ENCODE measurements at regions not wholly inside any gene's neighbourhood (a gene's known extent, or its start where the extent isn't known, plus 50 kb on each side); places are given as distances from the start of the nearest gene placed in this dataset.

DNA sequence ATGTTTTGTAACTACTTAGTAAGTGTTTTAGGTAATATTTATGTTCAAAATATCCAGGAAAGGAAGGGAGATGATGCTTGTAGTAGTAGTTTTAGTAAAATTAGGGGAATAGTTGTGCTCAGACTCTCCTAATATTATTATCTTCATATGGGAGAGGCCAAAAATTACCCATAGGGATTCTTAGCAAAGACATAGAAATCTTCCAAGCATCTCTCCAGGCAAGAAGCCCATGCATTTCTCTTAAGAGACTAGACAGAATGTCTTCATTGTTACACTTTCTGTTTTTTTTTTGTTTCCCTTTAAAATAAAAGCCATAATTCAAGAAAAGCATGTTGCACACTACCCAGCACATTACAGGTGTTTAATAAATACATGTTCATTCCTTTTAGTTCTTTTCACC is 180.6 kb downstream of the CYB561 start:
- H3K36me3 ChIP-seq (ENCODE audit: control insufficient read depth, insufficient read depth, low read length) = no peaks in the 10 kb centered on the region
- H3K27ac ChIP-seq = no peak overlapping the region
- TF ChIP-seq, protein P1, sequence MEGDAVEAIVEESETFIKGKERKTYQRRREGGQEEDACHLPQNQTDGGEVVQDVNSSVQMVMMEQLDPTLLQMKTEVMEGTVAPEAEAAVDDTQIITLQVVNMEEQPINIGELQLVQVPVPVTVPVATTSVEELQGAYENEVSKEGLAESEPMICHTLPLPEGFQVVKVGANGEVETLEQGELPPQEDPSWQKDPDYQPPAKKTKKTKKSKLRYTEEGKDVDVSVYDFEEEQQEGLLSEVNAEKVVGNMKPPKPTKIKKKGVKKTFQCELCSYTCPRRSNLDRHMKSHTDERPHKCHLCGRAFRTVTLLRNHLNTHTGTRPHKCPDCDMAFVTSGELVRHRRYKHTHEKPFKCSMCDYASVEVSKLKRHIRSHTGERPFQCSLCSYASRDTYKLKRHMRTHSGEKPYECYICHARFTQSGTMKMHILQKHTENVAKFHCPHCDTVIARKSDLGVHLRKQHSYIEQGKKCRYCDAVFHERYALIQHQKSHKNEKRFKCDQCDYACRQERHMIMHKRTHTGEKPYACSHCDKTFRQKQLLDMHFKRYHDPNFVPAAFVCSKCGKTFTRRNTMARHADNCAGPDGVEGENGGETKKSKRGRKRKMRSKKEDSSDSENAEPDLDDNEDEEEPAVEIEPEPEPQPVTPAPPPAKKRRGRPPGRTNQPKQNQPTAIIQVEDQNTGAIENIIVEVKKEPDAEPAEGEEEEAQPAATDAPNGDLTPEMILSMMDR (IDR thresholded peaks at IDR 0.05) = no peak
- no peaks in the 10 kb centered on the region for H3K4me1 ChIP-seq
- no peak overlapping the region for H2AFZ ChIP-seq
- peaks cover 12% of the 10 kb centered on the region for H3K79me2 ChIP-seq
- no peak overlapping the region for H3K4me3 ChIP-seq (ENCODE audit: low read depth, low read length)
- no peaks in the 10 kb centered on the region for H3K27me3 ChIP-seq (ENCODE audit: control insufficient read depth, insufficient read depth, low read length)
- no peaks in the 10 kb centered on the region for H3K9me3 ChIP-seq (ENCODE audit: control insufficient read depth, low read length)
- no peak overlapping the region for H3K9ac ChIP-seq
- H3K4me2 ChIP-seq (ENCODE audit: low read length) = no peak overlapping the region

DNA sequence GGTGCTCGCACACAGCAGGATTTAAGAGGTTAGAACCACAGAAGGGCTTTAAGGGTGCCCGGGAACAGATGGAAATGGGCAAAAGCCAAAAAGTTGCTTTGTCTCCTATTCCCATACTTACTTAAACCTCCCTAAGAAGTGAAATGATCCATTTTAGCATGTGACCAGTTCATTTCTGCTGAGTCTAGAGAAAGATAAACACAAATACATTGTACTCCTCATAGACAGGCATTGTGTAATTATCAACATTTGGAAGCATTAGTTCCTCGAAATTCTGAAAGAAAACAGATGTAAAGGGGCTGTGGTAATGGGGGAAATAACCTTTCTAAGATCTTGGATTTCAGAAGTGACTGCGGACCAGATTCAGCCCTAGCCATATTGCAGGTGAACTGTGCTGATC is 178.3 kb downstream of the CYB561 start:
- H3K36me3 ChIP-seq (ENCODE audit: control insufficient read depth, insufficient read depth, low read length) = no peaks in the 10 kb centered on the region
- H3K4me1 ChIP-seq = no peaks in the 10 kb centered on the region
- no peak overlapping the region for H2AFZ ChIP-seq
- H3K4me3 ChIP-seq (ENCODE audit: low read depth, low read length) = no peak overlapping the region
- H3K9me3 ChIP-seq (ENCODE audit: control insufficient read depth, low read length) = no peaks in the 10 kb centered on the region
- no peaks in the 10 kb centered on the region for H3K27me3 ChIP-seq (ENCODE audit: control insufficient read depth, insufficient read depth, low read length)
- TF ChIP-seq, protein P1 (IDR thresholded peaks at IDR 0.05) = no peak
- peaks cover 8% of the 10 kb centered on the region for H3K79me2 ChIP-seq
- no peak overlapping the region for H3K9ac ChIP-seq
- no peak overlapping the region for H3K27ac ChIP-seq
- H3K4me2 ChIP-seq (ENCODE audit: low read length) = no peak overlapping the region

DNA sequence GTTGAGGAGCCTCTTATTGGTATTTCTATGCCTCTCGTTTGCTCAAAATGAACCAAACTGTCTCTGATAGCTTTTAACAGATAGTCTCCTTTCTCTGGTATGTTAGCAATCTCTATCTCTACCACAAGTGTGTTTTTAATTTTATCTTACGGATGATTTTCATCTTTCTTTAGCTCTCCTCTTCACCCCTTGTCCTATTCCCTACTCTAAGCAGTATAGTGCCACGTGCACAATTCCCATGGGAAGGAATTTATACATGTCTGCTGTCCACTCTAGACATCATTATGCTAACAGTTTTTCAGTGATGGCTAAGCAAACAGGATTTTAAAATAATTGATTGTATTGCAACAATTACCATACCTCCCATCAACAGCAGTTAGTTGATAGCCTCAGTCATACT is 177.3 kb downstream of the CYB561 start:
- Histone ChIP-seq H3K4me2 (ENCODE audit: low read length) (no peak overlapping the region), H3K9me3 (ENCODE audit: control insufficient read depth, low read length) (no peaks in the 10 kb centered on the region), H2AFZ (no peak overlapping the region), H3K27me3 (ENCODE audit: control insufficient read depth, insufficient read depth, low read length) (no peaks in the 10 kb centered on the region), H3K79me2 (peaks cover 7% of the 10 kb centered on the region), H3K4me3 (ENCODE audit: low read depth, low read length) (no peak overlapping the region), H3K4me1 (no peaks in the 10 kb centered on the region), H3K36me3 (ENCODE audit: control insufficient read depth, insufficient read depth, low read length) (no peaks in the 10 kb centered on the region), H3K27ac (no peak overlapping the region), H3K9ac (no peak overlapping the region)
- TF ChIP-seq, protein P1 (IDR thresholded peaks at IDR 0.05) = no peak

DNA sequence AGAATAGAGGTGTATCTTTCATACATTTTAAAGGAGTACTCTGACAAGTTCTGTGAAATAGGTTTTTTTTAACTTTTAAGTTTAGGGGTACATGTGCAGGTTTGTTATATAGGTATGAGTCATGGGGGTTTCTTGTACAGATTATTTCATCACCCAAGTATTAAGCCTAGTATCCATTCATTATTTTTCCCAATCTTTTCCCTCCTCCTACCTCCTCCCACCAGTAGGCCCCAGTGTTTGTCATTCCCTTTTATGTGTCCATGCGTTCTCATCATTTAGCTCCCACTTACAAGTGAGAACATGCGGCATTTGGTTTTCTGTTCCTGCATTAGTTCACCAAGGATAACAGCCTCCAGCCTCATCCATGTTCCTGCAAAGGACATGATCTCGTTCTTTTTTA is 175.5 kb downstream of the CYB561 start:
- H3K4me3 ChIP-seq (ENCODE audit: low read depth, low read length) = no peak overlapping the region
- H3K4me2 ChIP-seq (ENCODE audit: low read length) = no peak overlapping the region
- no peaks in the 10 kb centered on the region for H3K9me3 ChIP-seq (ENCODE audit: control insufficient read depth, low read length)
- no peak overlapping the region for H3K9ac ChIP-seq
- H3K27ac ChIP-seq = no peak overlapping the region
- H3K79me2 ChIP-seq = peaks cover 4% of the 10 kb centered on the region
- H3K4me1 ChIP-seq = no peaks in the 10 kb centered on the region
- H2AFZ ChIP-seq = no peak overlapping the region
- TF ChIP-seq, protein P1 (IDR thresholded peaks at IDR 0.05) = no peak
- H3K36me3 ChIP-seq (ENCODE audit: control insufficient read depth, insufficient read depth, low read length) = no peaks in the 10 kb centered on the region
- no peaks in the 10 kb centered on the region for H3K27me3 ChIP-seq (ENCODE audit: control insufficient read depth, insufficient read depth, low read length)

DNA sequence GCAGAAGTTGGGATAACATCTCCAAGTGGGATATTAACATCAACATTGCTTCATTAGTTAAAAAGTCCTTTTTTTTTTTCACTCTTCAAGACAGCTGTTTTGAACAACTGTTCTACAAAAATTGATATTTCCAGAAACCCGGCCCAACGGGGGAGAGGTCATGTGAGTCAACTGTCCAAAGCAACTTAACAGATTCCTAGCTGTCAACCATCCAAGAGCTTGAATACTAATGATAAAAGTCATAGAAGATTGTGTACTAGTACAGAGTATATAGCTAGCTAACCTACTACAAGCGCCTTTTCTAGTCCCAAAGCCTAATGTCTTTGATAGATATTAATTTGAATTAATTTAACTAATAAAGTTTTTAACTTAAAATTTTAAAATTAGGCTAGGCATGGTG is 172.0 kb downstream of the CYB561 start:
- H3K27me3 ChIP-seq (ENCODE audit: control insufficient read depth, insufficient read depth, low read length) = no peaks in the 10 kb centered on the region
- no peak overlapping the region for H3K9ac ChIP-seq
- H3K4me1 ChIP-seq = no peaks in the 10 kb centered on the region
- H3K27ac ChIP-seq = no peak overlapping the region
- no peaks in the 10 kb centered on the region for H3K36me3 ChIP-seq (ENCODE audit: control insufficient read depth, insufficient read depth, low read length)
- TF ChIP-seq, protein P1 (IDR thresholded peaks at IDR 0.05) = no peak
- H3K79me2 ChIP-seq = peaks cover 4% of the 10 kb centered on the region
- no peak overlapping the region for H3K4me3 ChIP-seq (ENCODE audit: low read depth, low read length)
- no peaks in the 10 kb centered on the region for H3K9me3 ChIP-seq (ENCODE audit: control insufficient read depth, low read length)
- H2AFZ ChIP-seq = no peak overlapping the region
- H3K4me2 ChIP-seq (ENCODE audit: low read length) = no peak overlapping the region
